HG02981 (cell line): ENCODE measurements at regions not wholly inside any gene's neighbourhood (a gene's known extent, or its start where the extent isn't known, plus 50 kb on each side); places are given as distances from the start of the nearest gene placed in this dataset.

Experiments used
- ATAC-seq: cut with Tn5 transposase; IDR thresholded peaks from one replicate; pipeline ENCODE4 v1.9.1; 2021; ENCODE audit warnings: mild to moderate bottlenecking, moderate library complexity; ENCODE audit not compliant: unreplicated experiment

DNA sequence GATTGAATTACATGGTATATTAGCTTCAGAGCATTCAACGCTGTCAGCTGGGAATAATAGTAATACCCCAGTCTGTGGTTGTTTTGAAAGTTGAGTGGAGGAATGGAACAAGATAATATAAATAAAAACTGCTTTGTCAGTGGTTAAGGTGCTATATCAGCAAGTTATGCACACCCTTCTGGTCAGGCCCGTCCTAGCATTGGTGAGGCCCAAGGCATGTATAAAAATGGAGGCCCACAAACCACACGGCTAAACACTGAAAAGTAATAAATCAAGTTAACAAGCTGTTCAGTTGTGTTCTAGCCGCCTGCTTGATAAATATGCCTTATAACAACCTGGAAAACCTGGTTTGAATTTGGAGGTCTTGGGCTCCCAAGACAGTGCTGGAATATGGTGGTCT lies 77.4 kb downstream of the PSMG1 start:
- ATAC-seq, result no peak

DNA sequence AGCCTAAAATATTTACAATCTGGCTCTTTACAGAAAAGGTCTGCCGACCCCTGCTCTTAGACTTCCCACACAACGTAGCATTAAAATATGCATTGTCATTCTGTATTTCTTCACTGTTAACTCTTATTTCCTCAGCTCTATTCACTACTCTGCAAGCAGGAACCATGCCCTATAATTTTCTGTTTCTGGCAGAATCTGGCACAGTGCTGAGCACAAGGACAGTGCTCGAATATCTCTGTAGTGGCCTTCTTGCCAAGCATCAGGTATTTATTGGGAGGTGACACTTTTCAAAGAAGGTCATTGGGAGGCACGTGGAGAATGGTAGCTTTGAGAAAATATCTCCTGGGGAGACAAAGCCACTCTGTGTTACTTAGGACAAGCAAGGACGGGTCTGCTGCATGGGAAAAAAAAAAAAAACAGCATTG lies 77.9 kb downstream of the PSMG1 start:
- ATAC-seq, result no peak

DNA sequence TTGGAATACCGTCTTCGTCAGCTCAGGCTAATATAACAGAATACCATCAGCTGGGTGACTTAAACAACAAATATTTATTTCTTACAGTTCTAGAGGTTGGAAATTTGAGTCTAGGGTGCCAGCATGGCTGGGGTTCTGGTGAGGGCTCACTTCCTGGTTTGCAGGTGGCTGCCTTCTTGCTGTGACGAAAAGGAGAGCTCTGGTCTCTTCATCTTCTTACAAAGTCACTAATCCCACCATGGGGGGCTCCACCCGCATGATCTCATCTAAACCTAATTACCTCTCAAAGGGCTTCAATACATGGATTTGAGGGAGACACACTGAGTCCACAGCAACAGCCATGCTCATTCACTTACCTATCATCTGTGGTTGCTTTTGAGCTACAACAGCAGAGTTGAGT lies 78.3 kb downstream of the PSMG1 start:
- ATAC-seq, result no peak

DNA sequence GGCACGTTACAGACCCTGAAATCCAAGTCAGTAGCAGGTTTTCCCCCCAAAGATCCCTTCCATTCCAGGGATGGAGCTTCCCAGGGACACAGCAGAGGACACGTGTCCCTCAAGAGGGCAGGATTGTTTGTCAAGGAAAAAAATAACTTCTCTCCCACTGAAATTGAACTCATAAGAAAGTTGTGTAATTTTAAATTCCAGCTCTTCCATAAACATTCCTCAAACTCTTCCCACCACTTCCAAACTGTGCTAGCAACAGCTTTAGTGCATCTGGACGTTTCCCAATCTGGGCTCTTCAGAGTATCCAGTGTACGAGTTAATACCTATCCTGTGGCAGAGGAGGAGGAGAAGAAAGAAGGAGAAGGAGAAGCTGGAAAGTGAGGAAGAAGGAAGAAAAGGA lies 79.6 kb downstream of the PSMG1 start:
- ATAC-seq, result no peak

DNA sequence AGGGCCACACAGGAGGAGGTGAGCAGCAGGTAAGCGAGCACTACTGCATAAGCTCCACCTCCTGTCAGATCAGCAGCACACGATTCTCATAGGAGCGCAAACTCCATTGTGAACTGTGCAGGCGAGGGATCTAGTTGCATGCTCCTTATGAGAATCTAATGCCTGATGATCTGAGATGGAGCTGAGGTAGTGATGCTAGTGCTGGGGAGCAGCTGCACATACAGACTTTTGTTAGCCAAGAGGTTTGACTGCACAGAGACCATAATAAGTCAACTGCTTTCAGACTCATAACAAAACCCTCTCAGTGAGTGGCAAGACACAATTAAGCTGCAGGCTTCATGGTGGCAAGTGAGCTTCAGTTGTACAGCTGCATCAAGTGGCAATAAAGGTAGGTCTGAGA lies 83.4 kb downstream of the PSMG1 start:
- ATAC-seq, result no peak

DNA sequence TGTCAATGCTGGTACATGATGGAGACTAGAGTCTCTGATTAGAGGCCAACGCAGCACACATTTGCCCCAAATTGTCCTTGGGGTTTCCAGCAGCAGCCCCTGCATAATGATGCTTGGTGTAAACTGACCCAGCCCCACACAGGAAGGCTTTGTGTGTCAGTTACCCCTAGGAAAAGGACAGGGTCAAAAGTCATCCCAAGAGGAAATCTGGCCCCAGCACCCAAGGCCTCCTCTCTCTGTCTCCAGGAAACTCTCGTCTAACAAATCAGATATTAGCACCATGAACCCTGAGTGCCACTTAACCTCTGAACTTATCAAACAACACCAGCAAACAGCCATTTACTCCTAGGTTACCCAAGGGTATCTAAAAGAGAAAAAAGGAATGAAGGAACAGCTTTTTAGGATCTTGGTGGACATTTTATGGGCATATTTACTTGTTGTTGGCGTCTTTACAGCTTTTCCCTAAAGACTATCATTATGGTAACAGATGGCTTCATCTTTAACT lies 84.5 kb downstream of the PSMG1 start:
- no peak for ATAC-seq

DNA sequence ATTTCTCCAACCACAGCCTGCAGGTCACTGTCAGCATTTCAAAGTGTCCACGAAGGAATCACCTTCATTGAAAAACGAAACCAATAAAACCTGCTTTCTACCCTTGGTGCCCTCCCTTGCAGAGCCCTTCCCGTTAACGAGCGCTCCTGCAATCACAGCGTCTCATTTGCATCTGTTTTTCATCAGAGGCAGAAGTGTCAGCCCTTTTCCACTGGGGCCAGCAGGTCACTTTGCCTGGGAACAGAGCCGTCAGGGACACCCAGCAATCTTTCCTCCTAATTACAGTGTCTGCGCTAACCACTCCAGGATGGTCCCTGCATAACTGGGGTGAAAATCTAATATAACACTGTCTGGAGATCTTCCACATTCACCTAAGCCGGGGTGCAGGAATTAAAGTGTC lies 85.3 kb downstream of the PSMG1 start:
- ATAC-seq, result no peak

DNA sequence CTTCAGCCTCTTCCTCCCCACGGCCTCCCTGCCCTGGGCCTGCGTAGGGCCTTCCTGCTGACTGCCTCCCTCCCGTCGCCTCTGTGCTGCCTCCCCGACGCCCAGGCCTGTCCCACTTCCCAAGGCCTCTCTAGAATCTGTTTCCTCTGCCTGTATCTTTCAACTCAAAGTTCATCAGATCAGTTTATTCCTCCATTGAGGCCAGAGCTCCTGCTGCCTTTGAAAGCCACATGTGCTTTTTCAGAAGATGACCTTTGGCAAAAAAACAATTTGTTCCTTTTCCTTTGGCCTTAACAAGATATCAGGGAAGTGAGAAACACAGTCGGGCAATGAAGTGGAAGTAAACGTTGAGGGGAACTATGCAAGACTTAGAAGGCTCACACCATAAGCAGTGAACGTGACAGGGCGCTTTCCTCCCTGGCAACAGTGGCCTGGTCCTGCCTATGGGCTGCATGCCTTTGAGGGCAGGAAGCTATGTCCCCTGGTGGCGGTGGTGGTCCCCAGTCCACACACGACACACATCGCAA lies 85.9 kb downstream of the PSMG1 start:
- ATAC-seq, result no peak

DNA sequence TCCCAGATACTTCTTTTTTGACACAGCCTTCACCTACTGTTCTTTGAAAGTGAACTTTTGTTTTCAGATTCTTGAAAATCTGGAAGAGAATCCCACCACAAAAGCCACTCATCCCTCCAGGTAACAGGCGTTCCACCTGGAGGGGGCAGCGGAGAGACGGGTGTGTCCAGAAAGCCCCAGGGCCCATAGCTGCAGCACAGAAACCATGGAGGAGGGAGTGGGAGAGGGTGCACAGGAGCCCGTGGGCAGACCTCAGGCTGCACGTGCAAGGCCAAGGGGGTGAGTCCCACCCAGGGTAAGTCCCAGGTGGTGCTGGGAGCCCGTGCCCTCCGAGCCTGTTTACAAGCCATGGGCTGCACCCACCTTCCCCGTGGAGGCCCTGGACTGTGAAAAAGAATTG lies 86.5 kb downstream of the PSMG1 start:
- no peak for ATAC-seq

DNA sequence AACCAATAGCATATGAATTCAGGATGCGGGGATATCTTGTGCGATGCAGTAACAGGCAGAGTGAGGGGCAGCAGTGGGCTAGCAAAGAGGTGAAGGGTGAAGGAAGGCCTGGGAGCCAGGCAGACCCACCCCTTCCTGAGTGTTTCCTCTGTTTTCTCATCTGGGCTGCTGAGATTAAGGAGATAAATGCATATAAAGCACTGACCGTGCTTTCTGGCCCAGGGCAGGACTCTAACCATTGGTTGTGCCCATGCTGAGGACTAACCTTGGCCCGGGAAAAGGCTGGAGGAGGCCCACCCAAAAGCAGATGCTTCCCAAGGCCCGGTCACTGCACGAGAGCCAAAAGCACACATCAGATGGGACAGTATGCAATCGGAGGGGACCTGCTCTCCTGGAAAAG lies 87.6 kb downstream of the PSMG1 start:
- ATAC-seq, result no peak

DNA sequence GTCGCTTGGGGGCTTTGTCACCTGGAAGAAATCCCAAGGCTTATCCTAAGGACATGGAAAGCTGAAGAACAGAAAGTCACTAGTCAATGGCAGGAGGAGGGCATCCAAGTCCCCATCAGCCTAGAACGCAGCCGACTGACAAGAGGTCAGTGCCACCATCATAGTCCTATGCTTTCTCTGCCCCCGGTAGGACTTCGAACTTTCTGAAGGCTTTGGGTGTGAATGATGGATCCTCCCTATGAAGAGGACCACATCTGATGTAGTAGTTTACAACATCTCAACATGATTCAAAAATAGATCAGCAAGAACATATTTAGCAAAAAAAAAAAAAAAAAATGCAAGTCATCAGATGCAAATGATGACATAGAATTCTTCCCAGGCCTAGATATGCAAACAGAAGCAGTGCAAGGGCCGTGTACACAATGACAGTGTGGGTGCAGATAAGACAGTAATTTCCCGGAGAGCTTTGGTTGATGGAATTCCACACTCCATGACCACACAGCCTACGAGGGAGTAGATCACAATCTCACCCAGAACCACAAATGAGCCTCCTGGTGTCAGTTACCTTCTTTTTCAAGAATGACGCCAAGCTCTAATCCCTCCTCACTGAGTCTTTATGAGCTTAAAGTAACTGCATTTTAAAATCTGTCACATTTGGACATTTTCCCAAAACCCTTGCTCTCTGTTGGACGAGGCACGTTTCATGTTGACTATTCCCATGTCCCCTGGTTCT lies 88.2 kb downstream of the PSMG1 start:
- no peak for ATAC-seq

DNA sequence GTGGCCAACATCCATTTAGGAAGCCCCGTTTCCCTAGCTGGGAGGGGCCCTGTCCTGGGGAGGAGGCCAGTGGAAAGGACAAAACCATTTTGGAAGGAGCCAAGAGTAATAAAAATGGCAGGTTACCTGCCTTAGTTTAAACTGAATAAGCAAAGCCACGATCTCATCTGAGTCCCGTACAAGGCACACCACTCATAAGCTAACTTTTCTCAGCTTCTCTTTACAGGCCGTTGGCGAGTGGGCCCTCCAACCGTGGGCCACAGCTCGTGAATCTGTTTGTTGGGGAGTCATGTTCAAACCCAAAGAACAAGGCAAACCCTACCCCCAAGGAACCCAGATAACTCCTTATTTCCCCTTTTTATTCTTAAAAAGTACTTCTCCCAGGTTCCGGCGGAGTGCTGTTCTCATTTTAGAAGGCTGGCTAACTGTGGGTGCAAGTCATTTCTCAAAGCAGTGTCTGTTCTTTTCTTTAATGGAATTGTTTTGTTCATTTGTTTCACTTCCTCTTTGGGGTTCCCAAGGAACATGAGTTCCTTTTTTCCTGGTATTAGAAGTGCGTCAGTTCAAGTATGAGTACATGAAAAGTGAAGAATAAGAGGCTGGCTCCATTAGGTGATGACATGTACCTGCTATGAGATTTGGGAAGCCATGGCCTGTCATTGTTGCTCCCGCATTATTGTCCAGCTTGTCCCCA lies 89.0 kb downstream of the PSMG1 start:
- no peak for ATAC-seq

DNA sequence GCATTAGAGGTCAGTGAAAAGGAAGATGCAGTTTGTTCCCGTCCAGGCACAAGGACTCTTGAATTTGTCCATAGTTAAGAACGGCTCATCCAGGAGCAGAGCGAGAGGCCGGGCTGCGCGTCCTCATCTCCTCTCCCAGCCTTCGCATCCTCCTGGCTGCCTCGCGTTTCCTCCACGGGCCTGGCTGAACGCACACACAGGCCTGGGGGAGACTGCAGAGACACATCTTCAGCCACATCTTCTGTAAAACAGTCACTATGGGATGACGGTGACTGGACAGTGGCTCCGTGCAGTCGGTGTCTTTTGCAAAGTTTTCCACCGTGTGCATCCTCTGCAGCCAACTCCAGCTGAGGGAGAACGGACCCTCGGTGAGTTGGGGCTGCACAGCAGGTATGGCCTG lies 89.7 kb downstream of the PSMG1 start:
- ATAC-seq, result no peak

DNA sequence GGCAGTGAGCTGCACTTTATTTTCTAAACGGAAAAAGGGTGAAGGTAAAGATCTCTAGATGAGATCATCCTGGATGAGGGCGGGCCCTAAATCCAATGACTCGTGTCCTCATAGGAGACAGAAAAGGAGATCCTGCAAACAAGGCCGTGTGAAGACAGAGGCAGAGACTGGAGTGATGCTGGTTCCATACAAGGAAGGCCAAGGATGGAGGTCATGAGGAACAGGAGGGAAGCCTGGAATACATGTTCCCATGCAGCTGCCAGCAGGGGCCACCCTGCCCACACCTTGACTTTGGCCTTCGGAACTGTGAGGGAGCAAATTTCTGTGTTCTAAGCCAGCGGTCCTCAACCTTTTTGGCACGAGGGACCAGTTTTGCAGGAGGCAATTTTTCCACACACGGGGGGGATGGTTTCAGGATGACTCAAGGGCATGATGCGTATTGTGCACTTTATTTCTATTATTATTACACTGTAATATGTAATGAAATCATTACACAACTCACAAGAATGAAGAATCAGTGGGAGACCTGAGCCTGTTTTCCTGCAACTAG lies 94.3 kb downstream of the PSMG1 start:
- no peak for ATAC-seq

DNA sequence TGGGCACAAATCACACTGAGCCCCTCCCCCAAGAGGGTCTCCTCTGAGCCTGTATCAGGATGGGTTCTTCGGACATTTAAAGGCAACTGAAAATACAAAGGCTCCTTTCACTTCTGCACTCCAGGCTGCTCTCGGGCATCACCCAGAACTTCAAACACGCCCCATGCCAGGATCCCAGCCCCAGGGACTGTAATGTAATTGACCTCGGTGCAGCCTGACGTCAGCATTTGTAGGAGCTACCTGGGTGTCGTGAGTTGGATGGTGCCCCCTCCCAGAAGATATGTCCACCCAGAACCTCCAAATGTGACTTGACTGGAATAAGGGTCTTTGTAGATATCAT lies 95.2 kb downstream of the PSMG1 start:
- no peak for ATAC-seq

DNA sequence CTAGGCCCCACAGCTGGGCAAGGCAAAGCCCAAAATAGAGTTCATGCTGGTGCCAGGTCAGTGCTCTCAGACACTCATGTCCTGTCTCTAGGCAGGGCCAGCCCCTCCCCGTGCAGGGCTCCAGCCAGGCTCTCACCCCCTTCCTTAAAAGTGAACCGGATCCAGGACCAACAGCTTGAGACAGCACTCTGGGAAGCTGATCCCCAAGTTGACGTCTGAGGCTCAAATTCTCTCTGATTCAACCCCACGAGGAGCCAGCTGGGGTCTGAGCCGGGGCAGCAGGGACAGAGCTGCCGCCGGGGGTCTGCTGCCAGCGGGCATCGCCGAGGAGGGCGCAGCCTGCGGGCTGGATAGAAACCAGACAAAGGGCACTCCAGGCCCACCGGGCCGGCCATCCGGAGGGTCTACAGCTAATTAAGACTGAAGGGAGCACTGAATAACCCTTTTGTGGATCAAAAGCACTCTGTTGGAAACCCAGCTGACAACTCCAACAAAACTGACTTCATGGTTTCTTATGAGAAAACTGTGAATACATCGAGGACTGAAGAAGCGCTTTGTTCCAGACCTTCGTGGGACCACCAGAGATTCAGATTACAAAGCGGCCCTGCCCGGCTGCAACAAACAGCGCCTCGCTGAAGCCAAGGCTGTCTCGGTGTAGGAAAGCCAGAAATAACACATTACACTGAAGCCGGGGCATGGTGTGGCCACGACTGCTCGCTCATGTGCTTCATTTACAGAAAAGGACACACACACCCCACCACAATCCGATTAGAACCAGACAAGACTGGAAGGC lies 95.8 kb downstream of the PSMG1 start:
- ATAC-seq, result no peak

DNA sequence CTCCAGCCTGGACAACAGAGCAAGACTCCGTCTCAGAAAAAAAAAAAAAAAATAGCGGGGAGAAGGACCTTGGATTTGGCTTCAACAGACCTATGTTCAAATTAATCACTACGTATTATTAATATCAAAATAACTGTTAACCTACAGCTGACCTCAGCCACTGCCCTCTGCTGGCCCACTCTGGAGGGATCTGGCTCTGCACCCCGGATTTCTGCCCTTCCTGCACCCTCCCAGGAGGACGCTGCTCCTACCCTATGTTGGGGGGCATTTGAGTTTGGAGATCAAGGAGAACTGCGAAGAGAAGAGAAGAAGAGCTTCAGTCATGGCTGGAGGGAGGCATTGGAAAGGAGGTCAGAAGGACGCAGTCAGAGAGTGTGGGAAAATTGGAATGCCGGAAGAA lies 96.7 kb downstream of the PSMG1 start:
- no peak for ATAC-seq

DNA sequence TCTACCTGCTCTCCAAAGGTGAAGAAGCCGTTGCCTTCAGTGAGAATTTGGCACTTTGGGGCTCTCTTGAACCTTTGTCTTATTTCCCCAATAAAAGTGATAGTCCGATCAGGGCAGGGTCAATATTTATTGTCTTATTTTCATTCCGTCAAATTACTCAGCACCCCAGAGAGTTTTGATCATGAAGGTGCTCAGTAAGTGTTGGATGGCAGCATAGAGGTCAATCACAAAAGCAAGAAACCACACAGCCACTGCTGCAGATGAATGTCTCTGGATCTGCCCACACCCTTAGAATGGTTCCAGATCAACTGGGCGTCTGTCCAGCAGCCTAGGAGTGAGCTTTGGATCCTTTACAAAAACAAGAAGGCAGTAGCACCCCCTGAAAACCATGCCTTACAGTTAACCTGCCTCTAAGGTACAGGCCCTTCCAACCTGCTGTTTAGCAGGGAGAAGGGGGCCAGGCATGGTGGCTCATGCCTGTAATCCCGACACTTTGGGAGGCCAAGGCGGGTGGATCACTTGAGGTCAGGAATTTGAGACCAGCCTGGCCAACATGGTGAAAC lies 97.3 kb downstream of the PSMG1 start:
- ATAC-seq, result no peak

DNA sequence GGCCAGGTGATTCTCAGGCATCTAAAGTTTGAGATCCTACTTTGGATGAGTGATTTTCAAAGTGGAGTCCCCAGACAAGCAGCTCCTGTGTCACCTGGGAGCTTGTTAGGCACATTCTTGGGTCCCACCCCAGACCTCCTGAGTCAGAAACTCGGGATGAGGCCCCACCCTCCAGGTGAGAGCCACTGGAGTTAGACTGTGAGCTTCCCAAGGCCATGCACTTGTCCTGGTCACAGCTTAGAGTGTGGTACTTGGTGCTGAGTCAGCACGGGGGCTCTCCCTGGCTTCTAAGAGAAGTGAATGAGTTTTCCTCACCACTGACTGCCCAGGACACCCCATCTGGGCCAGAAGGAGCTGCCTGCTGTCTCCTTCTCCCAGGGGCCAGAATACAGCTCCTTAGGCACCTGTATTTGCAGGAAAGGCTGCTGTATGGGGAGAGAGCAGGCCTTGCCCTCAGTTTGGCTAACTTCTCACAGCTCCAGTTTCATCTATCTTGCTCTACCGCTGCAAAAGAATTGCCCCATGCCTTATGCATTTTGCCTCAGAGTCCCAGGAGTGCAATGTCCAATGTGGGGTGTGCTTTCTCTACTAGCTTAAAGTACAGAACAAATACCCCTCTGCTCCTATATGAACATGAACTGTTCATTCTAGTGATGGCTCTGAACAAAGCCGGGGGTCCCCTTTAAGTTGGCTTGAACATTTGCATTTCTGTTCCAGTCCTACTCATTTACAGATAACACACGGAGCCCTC lies 98.1 kb downstream of the PSMG1 start:
- ATAC-seq, result no peak

DNA sequence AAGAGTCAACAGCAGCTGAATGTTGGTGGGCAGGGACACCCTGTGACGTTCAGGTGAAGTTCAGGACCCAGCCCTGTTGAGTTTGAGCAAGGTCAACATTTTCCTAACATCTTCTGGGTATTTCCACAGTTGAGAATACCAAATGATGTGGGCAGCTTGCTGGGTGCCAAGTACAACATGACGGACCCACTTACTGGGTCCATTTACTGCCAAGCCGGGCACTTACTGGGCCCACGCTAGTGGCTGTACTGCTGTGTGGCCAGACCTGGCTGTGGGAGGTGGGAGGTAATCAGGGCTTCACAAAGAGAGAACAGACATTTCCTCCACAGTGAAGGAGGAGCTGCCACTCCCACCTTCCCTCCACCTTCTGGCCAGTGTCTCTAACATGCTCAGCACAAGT lies 99.2 kb downstream of the PSMG1 start:
- ATAC-seq, result no peak
